Keratinocyte (primary cell): ENCODE measurements at regions not wholly inside any gene's neighbourhood (a gene's known extent, or its start where the extent isn't known, plus 50 kb on each side); places are given as distances from the start of the nearest gene placed in this dataset.
"Not testable (repeated sequence)": the region's sequence is repeated elsewhere in the genome, so short reads cannot be mapped to it uniquely, and the experiment has no call there.

ENCODE experiments used
- DNase-seq: peaks from one replicate; pipeline ENCODE4 v3.0.0-alpha.2; 2011; ENCODE audit warnings: low read depth, missing footprints, low spot score
- FAIRE-seq: peaks from 2 replicates; lab custom pipeline; 2011; peaks lifted over from hg19 to GRCh38; lab: Jason Lieb, UNC
- H2AFZ ChIP-seq: 2 replicates; pipeline ENCODE4 v1.6.0; 2012; ENCODE audit warnings: low read length, control low read depth, inconsistent platforms; ENCODE audit not compliant: control insufficient read depth
- H3K27ac ChIP-seq: 2 replicates; pipeline ENCODE4 v1.5.1; 2011; ENCODE audit warnings: low read length; ENCODE audit not compliant: control insufficient read depth, insufficient read depth
- H3K27me3 ChIP-seq: 3 replicates; pipeline ENCODE4 v1.6.0; 2011; ENCODE audit warnings: low read length; ENCODE audit not compliant: control insufficient read depth, insufficient read depth; ENCODE audit errors: extremely low read depth
- H3K36me3 ChIP-seq, 2 experiments: 2 replicates in 1 of 2; 3 replicates in 1 of 2; pipeline ENCODE4 v1.5.1; 2011; ENCODE audit warnings: low read length in 2 of 2, mild to moderate bottlenecking in 1 of 2; ENCODE audit not compliant: control insufficient read depth in 2 of 2, insufficient read depth in 2 of 2; ENCODE audit errors: extremely low read depth in 1 of 2
- H3K4me1 ChIP-seq: 3 replicates; pipeline ENCODE4 v1.5.1; 2011; ENCODE audit warnings: low read length; ENCODE audit not compliant: control insufficient read depth, insufficient read depth; ENCODE audit errors: extremely low read depth
- H3K4me2 ChIP-seq: 3 replicates; pipeline ENCODE4 v1.6.0; 2011; ENCODE audit warnings: low read depth, low read length; ENCODE audit not compliant: control insufficient read depth, insufficient read depth; ENCODE audit errors: extremely low read depth
- H3K4me3 ChIP-seq, 3 experiments: fragments of 200-600 bp in 1 of 3; sonication (generic) in 1 of 3; 2 replicates in 2 of 3; 3 replicates in 1 of 3; pipeline ENCODE4 v1.5.1; 2011 to 2016; ENCODE audit warnings: low read length in 3 of 3, mild to moderate bottlenecking in 3 of 3, control low read depth in 2 of 3, inconsistent platforms in 1 of 3, low read depth in 1 of 3, mixed read lengths in 1 of 3, mixed run types in 1 of 3, moderate library complexity in 1 of 3; ENCODE audit not compliant: control insufficient read depth in 2 of 3, insufficient read depth in 2 of 3; ENCODE audit errors: extremely low read depth in 1 of 3
- H3K79me2 ChIP-seq: 2 replicates; pipeline ENCODE4 v1.6.0; 2012; ENCODE audit warnings: low read length; ENCODE audit not compliant: control insufficient read depth, insufficient read depth
- H3K9ac ChIP-seq: 3 replicates; pipeline ENCODE4 v1.6.0; 2011; ENCODE audit warnings: low read length; ENCODE audit not compliant: control insufficient read depth, insufficient read depth; ENCODE audit errors: extremely low read depth
- H3K9me1 ChIP-seq: 3 replicates; pipeline ENCODE4 v1.6.0; 2011; ENCODE audit warnings: low read length; ENCODE audit not compliant: control insufficient read depth, insufficient read depth; ENCODE audit errors: extremely low read depth
- H3K9me3 ChIP-seq: 2 replicates; pipeline ENCODE4 v1.5.1; 2012; ENCODE audit warnings: low read depth, low read length; ENCODE audit not compliant: control insufficient read depth
- H4K20me1 ChIP-seq: 3 replicates; pipeline ENCODE4 v1.6.0; 2011; ENCODE audit warnings: low read length; ENCODE audit not compliant: control insufficient read depth, insufficient read depth; ENCODE audit errors: extremely low read depth
- EZH2 ChIP-seq: IDR thresholded peaks from one replicate; pipeline ENCODE4 v1.6.1; 2012; ENCODE audit warnings: inconsistent platforms, mild to moderate bottlenecking, low read length, moderate library complexity
- dilution Hi-C: fragments of 300-500 bp; cut with MboI; formaldehyde crosslinking; loops from one replicate; pipeline ENCODE4 v1.7.0; 2020; ENCODE audit warnings: low sequenced_read_pairs; ENCODE audit not compliant: extremely low pct_ligation_motif_present
- TF ChIP-seq, protein P1 (sequence below), 3 experiments: IDR thresholded peaks in 1 of 3; conservative IDR thresholded peaks in 1 of 3; optimal IDR thresholded peaks in 1 of 3; 2 replicates in 2 of 3; 3 replicates in 1 of 3; pipeline versions ENCODE3 to v1.5.1; 2011; ENCODE audit warnings: low read length in 3 of 3, mild to moderate bottlenecking in 3 of 3, moderate library complexity in 2 of 3, control low read depth in 1 of 3, inconsistent platforms in 1 of 3; ENCODE audit not compliant: insufficient read depth in 2 of 3; ENCODE audit errors: extremely low read depth in 1 of 3

DNA sequence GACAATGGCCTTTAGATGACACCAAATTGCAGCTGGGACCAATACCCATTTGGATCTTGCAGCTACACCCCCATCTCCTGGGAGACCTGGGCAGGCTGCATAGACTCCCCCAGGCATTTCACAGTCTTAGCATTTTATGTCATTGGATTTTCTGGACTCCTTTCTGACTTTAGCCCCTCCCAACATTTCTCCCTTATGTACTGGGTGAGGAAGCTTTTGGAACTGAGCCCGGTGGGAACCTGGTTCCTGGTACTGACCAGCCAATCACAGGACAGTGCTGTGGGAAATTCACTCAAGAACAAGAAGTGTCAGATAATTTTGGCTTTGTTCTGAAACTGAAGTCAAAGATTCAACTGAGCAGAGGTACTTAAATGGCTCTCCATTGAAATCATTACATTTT lies 177.7 kb downstream of the ACTR3B start:
- no peaks in the 10 kb centered on the region for H3K9me3 ChIP-seq
- no peaks in the 10 kb centered on the region for H3K27me3 ChIP-seq
- H3K27ac ChIP-seq: no peak overlapping the region
- no peak overlapping the region for H2AFZ ChIP-seq
- no peaks in the 10 kb centered on the region for H3K36me3 ChIP-seq
- H3K79me2 ChIP-seq: no peaks in the 10 kb centered on the region
- H3K4me2 ChIP-seq: no peak overlapping the region
- no peaks in the 10 kb centered on the region for H3K4me1 ChIP-seq
- H3K9me1 ChIP-seq: no peaks in the 10 kb centered on the region
- no peaks in the 10 kb centered on the region for H4K20me1 ChIP-seq
- TF ChIP-seq, protein P1, sequence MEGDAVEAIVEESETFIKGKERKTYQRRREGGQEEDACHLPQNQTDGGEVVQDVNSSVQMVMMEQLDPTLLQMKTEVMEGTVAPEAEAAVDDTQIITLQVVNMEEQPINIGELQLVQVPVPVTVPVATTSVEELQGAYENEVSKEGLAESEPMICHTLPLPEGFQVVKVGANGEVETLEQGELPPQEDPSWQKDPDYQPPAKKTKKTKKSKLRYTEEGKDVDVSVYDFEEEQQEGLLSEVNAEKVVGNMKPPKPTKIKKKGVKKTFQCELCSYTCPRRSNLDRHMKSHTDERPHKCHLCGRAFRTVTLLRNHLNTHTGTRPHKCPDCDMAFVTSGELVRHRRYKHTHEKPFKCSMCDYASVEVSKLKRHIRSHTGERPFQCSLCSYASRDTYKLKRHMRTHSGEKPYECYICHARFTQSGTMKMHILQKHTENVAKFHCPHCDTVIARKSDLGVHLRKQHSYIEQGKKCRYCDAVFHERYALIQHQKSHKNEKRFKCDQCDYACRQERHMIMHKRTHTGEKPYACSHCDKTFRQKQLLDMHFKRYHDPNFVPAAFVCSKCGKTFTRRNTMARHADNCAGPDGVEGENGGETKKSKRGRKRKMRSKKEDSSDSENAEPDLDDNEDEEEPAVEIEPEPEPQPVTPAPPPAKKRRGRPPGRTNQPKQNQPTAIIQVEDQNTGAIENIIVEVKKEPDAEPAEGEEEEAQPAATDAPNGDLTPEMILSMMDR (optimal IDR thresholded peaks at IDR 0.05 in 1 of 3, IDR thresholded peaks at IDR 0.05 in 1 of 3, conservative IDR thresholded peaks at IDR 0.05 in 1 of 3; ENCODE audit: extremely low read depth in 1 of 3, insufficient read depth in 2 of 3, low read length in 3 of 3): no peak
- no peak for TF ChIP-seq EZH2
- dilution Hi-C loops: no loop called here
- FAIRE-seq: no peak
- DNase-seq: no peak
- H3K9ac ChIP-seq: no peak overlapping the region
- no peak overlapping the region for H3K4me3 ChIP-seq

DNA sequence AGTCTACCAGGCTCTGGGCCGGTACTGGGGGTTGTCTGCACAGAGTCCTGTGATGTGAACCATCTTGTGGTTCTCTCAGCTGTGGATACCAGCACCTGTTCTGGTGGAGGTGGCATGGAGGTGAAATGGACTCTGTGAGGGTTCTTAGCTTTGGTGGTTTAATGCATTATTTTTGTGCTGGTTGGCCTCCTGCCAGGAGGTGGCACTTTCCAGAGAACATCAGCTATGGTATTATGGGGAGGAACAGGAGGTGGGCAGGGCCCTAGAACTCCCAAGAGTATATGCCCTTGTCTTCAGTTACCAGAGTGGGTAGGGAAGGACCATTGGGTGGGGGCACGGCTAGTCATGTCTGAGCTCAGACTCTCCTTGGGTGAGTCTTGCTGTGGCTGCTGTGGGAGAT lies 187.1 kb downstream of the ACTR3B start:
- H3K27me3 ChIP-seq, H3K4me2 ChIP-seq, H3K36me3 ChIP-seq, DNase-seq, H3K9me3 ChIP-seq, H2AFZ ChIP-seq, H3K79me2 ChIP-seq, H3K4me1 ChIP-seq, H3K4me3 ChIP-seq, H3K27ac ChIP-seq, H4K20me1 ChIP-seq, H3K9ac ChIP-seq, dilution Hi-C loops, FAIRE-seq, H3K9me1 ChIP-seq: not testable (repeated sequence)

DNA sequence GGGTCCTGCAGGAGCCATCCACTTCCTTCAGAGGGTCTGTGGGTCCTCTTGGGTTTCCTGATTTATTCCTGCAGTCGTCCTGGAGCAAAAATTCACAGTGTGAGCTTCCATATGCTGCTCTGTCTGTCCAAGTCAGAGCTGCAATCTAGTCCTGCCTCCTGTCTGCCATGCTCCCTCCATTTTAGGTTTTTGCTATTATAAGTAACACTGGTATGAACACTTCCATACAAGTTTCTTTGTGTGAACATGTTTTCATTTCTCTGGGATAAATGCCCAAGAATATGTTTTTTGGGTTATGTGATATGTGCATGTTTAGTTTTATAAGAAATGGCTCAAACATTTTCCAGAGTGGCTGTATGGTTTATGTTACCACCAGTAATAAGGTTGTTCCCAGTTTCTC lies 188.1 kb downstream of the ACTR3B start:
- no peak overlapping the region for H3K4me3 ChIP-seq
- H3K4me1 ChIP-seq: no peaks in the 10 kb centered on the region
- no peaks in the 10 kb centered on the region for H3K27me3 ChIP-seq
- H3K36me3 ChIP-seq: no peaks in the 10 kb centered on the region
- H3K9ac ChIP-seq: no peak overlapping the region
- H3K79me2 ChIP-seq: no peaks in the 10 kb centered on the region
- dilution Hi-C loops: no loop called here
- DNase-seq (no peak), FAIRE-seq (no peak)
- no peak overlapping the region for H3K4me2 ChIP-seq
- TF ChIP-seq, protein P1 (optimal IDR thresholded peaks at IDR 0.05 in 1 of 3, IDR thresholded peaks at IDR 0.05 in 1 of 3, conservative IDR thresholded peaks at IDR 0.05 in 1 of 3; ENCODE audit: extremely low read depth in 1 of 3, insufficient read depth in 2 of 3, low read length in 3 of 3): no peak
- TF ChIP-seq EZH2: no peak
- no peak overlapping the region for H2AFZ ChIP-seq
- H3K9me3 ChIP-seq: peaks cover 1% of the 10 kb centered on the region
- H3K27ac ChIP-seq: no peak overlapping the region
- no peaks in the 10 kb centered on the region for H4K20me1 ChIP-seq
- no peaks in the 10 kb centered on the region for H3K9me1 ChIP-seq
